ENCODE measurements at regions not wholly inside any gene's neighbourhood (a gene's known extent, or its start where the extent isn't known, plus 50 kb on each side); places are given as distances from the start of the nearest gene placed in this dataset.

DNA sequence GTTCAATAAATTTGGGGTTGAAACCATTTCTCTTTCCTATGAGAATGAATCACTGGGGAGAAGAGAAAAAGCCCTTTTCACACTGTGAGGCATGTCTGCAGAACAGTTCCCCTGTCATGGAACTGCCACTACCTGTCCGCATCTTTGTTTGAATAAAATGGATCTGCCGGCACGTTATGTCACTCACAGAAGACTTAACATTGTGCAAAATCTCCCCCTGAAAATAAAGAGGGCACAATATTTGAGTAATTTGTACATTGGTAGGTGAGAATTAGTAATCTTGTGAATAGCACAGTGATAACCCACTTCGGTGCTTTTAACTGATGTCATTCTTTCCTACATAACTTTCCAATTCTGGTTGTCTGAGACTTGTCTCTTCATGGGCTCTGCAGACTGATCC is 804.0 kb downstream of the C6orf118 start:
- H3K4me1 ChIP-seq = no peaks in the 10 kb centered on the region

DNA sequence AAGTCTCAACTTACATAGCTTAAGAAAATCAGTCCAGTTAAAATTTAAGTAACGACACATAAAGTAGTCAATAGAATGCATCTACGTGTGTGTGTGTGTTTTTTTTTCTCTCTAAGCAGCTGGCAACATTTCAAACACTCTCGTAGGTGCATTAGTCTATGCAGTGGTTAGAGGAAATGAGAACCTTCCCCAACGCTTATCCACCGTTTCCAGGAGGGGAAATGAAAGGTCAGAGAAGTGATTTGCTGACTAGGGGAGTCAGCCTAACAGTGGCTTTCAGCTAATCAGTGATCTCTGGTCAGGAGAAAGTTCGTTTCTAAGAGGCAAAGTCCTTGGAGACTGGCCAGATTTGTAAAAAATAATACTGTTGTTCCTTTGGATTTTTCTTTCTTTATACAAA is 806.6 kb downstream of the C6orf118 start:
- 30 to 31% methylated on average over 6 of the region's 6 CpGs for WGBS, 2 donors
- H3K9me3 ChIP-seq = no peaks in the 10 kb centered on the region
- no peaks in the 10 kb centered on the region for H3K36me3 ChIP-seq
- DNase-seq (ENCODE audit: low spot score in 2 of 2) = no peak
- no peaks in the 10 kb centered on the region for H3K27me3 ChIP-seq
- H3K4me3 ChIP-seq = no peak overlapping the region
- H3K27ac ChIP-seq = no peak overlapping the region
- TF ChIP-seq, protein P1, sequence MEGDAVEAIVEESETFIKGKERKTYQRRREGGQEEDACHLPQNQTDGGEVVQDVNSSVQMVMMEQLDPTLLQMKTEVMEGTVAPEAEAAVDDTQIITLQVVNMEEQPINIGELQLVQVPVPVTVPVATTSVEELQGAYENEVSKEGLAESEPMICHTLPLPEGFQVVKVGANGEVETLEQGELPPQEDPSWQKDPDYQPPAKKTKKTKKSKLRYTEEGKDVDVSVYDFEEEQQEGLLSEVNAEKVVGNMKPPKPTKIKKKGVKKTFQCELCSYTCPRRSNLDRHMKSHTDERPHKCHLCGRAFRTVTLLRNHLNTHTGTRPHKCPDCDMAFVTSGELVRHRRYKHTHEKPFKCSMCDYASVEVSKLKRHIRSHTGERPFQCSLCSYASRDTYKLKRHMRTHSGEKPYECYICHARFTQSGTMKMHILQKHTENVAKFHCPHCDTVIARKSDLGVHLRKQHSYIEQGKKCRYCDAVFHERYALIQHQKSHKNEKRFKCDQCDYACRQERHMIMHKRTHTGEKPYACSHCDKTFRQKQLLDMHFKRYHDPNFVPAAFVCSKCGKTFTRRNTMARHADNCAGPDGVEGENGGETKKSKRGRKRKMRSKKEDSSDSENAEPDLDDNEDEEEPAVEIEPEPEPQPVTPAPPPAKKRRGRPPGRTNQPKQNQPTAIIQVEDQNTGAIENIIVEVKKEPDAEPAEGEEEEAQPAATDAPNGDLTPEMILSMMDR (IDR thresholded peaks at IDR 0.05) = no peak
- TF ChIP-seq EP300 (IDR thresholded peaks at IDR 0.05) = peak in 1 of 2 donors; percentile 38
- H3K4me1 ChIP-seq = no peaks in the 10 kb centered on the region

More for the DNA sequence above, 804.0 kb downstream of the C6orf118 start:
- Histone ChIP-seq H3K27me3 (no peaks in the 10 kb centered on the region), H3K4me3 (no peak overlapping the region), H3K36me3 (no peaks in the 10 kb centered on the region), H3K9me3 (no peaks in the 10 kb centered on the region), H3K27ac (no peak overlapping the region)
- DNase-seq (ENCODE audit: low spot score in 2 of 2) = no peak
- WGBS, 2 donors = 88 to 92% methylated on average over 4 of the region's 4 CpGs
- TF ChIP-seq EP300 (IDR thresholded peaks at IDR 0.05) (no peak), POLR2A (IDR thresholded peaks at IDR 0.05) (no peak)
- TF ChIP-seq, protein P1 (IDR thresholded peaks at IDR 0.05) = no peak

DNA sequence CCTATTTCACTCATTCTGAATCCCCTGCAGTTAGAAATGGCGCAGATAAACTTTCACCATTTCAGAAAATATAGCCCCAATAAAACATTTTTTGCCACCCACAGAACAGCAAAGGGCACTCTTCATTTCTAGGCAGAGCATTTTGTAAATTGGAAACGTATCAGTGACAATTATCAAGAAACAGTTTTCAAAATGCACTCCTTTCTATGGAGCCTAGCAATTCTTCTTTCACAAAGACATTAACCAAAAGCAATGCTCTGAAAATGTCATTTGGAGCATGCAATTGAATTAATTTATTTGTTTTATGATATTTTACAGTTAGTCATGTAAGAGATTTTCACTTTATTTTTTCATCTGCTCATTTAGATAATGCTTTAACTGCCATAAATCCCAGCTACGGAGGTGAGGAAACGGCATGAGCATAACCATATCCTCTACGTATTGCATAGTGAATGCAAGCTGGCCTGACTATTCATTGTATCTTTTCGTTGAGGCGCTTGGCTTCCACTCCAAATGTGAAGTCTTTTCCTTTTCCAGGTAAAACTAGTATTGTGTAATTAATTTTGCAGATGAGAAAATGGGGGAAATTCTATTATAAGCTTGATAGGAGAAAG is 813.4 kb downstream of the C6orf118 start:
- Histone ChIP-seq H3K27me3 (no peaks in the 10 kb centered on the region), H3K27ac (no peak overlapping the region), H3K9me3 (no peaks in the 10 kb centered on the region), H3K4me1 (no peaks in the 10 kb centered on the region), H3K4me3 (no peak overlapping the region), H3K36me3 (no peaks in the 10 kb centered on the region)
- TF ChIP-seq EP300 (IDR thresholded peaks at IDR 0.05) (no peak), POLR2A (IDR thresholded peaks at IDR 0.05) (no peak)
- TF ChIP-seq, protein P1 (IDR thresholded peaks at IDR 0.05) = no peak
- DNase-seq (ENCODE audit: low spot score in 2 of 2) = no peak
- 71 to 75% methylated on average over 7 of the region's 7 CpGs for WGBS, 2 donors

DNA sequence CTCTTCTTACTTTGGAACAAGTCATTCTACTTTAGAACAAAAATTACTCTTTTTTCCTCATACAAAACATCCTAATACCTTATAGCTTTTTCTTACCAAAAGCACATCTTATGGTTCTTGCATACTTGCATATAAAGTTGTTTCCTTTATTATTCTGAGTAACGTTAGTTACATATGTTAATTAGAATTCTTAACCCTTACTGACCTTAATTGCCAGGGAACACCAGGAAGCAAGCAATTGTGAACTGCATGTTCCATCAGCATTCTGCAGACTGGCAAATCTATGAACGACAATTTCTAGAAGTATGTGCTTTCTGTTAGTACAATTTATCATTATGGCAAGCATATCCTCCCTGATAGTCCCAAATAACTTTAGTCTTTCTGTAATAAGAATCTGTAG is 831.0 kb downstream of the C6orf118 start:
- Histone ChIP-seq H3K4me1 (no peaks in the 10 kb centered on the region), H3K27ac (no peak overlapping the region), H3K36me3 (no peaks in the 10 kb centered on the region), H3K27me3 (no peaks in the 10 kb centered on the region), H3K9me3 (peaks cover 0 to 7% (median 0%) of the 10 kb centered on the region in 4 donors), H3K4me3 (no peak overlapping the region)
- DNase-seq (ENCODE audit: low spot score in 2 of 2) = no peak
- WGBS, 2 donors = 21 to 25% methylated on average over 2 of the region's 2 CpGs
- TF ChIP-seq, protein P1 (IDR thresholded peaks at IDR 0.05) = no peak
- TF ChIP-seq EP300 (IDR thresholded peaks at IDR 0.05) (no peak), POLR2A (IDR thresholded peaks at IDR 0.05) (no peak)

DNA sequence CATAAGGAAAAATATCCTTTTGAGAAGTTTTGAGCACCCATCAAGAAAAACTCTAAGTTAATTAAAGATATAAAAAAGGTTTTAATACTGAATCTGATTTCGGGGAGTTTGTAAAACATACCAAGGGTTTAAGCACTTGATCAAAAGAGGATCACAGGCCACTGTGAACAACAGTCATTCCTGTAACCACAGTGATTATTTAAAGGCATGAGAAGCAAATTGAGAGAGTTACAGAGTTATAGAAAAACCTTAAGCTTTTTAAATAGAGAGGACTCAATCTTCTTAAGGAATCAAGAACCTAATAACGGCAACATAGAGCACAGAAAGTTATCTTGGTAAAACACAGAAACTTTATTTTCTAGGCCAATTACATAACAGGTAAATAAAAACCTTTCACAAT is 831.6 kb downstream of the C6orf118 start:
- no peaks in the 10 kb centered on the region for H3K4me1 ChIP-seq
- TF ChIP-seq POLR2A (IDR thresholded peaks at IDR 0.05) (no peak), EP300 (IDR thresholded peaks at IDR 0.05) (no peak)
- TF ChIP-seq, protein P1 (IDR thresholded peaks at IDR 0.05) = no peak
- no peaks in the 10 kb centered on the region for H3K36me3 ChIP-seq
- no peak for DNase-seq (ENCODE audit: low spot score in 2 of 2)
- H3K9me3 ChIP-seq = peaks cover 0 to under 1% (median 0%) of the 10 kb centered on the region in 4 donors
- H3K4me3 ChIP-seq = no peak overlapping the region
- no peak overlapping the region for H3K27ac ChIP-seq
- WGBS, 2 donors = 83 to 85% methylated on average over 2 of the region's 2 CpGs
- H3K27me3 ChIP-seq = no peaks in the 10 kb centered on the region

All from tibial nerve (tissue), 4 donors.